ENCODE measurements at regions not wholly inside any gene's neighbourhood (a gene's known extent, or its start where the extent isn't known, plus 50 kb on each side); places are given as distances from the start of the nearest gene placed in this dataset.

- TF ChIP-seq TCF4 (CRISPR knock-in tag; IDR thresholded peaks at IDR 0.05; ENCODE audit: borderline replicate concordance): no peak
Observed at GRCh38 chr5:142491679-142492078, 166.9 kb upstream of the SPRY4 start (continued).

GRCh38 chr5:142491270-142491669, 166.4 kb upstream of the SPRY4 start:
- ATAC-seq: no peak
- TF ChIP-seq TSHZ2 (CRISPR knock-in tag; IDR thresholded peaks at IDR 0.05) (no peak), ZFP3 (CRISPR knock-in tag; IDR thresholded peaks at IDR 0.05) (no peak), TCF4 (CRISPR knock-in tag; IDR thresholded peaks at IDR 0.05; ENCODE audit: borderline replicate concordance) (no peak), BACH2 (CRISPR knock-in tag; IDR thresholded peaks at IDR 0.05; ENCODE audit: borderline replicate concordance) (no peak), CSRNP3 (CRISPR knock-in tag; IDR thresholded peaks at IDR 0.05) (no peak)

- ATAC-seq: peak; percentile 77
- no peak for TF ChIP-seq ZC3H10 (CRISPR knock-in tag; IDR thresholded peaks at IDR 0.05)
- TF ChIP-seq CSRNP3 (CRISPR knock-in tag; IDR thresholded peaks at IDR 0.05): no peak
- TF ChIP-seq ZFP3 (CRISPR knock-in tag; IDR thresholded peaks at IDR 0.05): no peak
- no peak for TF ChIP-seq ZNF565 (CRISPR knock-in tag; conservative IDR thresholded peaks at IDR 0.05; ENCODE audit: low read depth)
- no peak for TF ChIP-seq CREB5 (CRISPR knock-in tag; IDR thresholded peaks at IDR 0.05; ENCODE audit: low read depth)
- TF ChIP-seq CSDC2 (CRISPR knock-in tag; IDR thresholded peaks at IDR 0.05): no peak
- no peak for TF ChIP-seq POU6F1 (CRISPR knock-in tag; IDR thresholded peaks at IDR 0.05; ENCODE audit: borderline replicate concordance, low read depth)
- no peak for TF ChIP-seq OSR1 (CRISPR knock-in tag; IDR thresholded peaks at IDR 0.05)
- no peak for TF ChIP-seq RARB (CRISPR knock-in tag; IDR thresholded peaks at IDR 0.05)
- no peak for TF ChIP-seq TOX (CRISPR knock-in tag; IDR thresholded peaks at IDR 0.05; ENCODE audit: borderline replicate concordance)
- no peak for TF ChIP-seq ESRRG (CRISPR knock-in tag; IDR thresholded peaks at IDR 0.05)
Observed at GRCh38 chr5:142486581-142486980, 161.8 kb upstream of the SPRY4 start.

- TF ChIP-seq PPARA (CRISPR knock-in tag; IDR thresholded peaks at IDR 0.05; ENCODE audit: borderline replicate concordance) (no peak), POU6F1 (CRISPR knock-in tag; IDR thresholded peaks at IDR 0.05; ENCODE audit: borderline replicate concordance, low read depth) (no peak), ZNF70 (CRISPR knock-in tag; IDR thresholded peaks at IDR 0.05) (no peak), CSDC2 (CRISPR knock-in tag; IDR thresholded peaks at IDR 0.05) (no peak), TCF4 (CRISPR knock-in tag; IDR thresholded peaks at IDR 0.05; ENCODE audit: borderline replicate concordance) (no peak), TOX (CRISPR knock-in tag; IDR thresholded peaks at IDR 0.05; ENCODE audit: borderline replicate concordance) (no peak), ZFP30 (CRISPR knock-in tag; IDR thresholded peaks at IDR 0.05) (no peak), RARB (CRISPR knock-in tag; IDR thresholded peaks at IDR 0.05) (no peak), OSR1 (CRISPR knock-in tag; IDR thresholded peaks at IDR 0.05) (no peak), CREB5 (CRISPR knock-in tag; IDR thresholded peaks at IDR 0.05; ENCODE audit: low read depth) (no peak), PATZ1 (CRISPR knock-in tag; IDR thresholded peaks at IDR 0.05; ENCODE audit: borderline replicate concordance) (no peak), ESRRG (CRISPR knock-in tag; IDR thresholded peaks at IDR 0.05) (no peak), GLIS3 (CRISPR knock-in tag; IDR thresholded peaks at IDR 0.05) (no peak), ZNF565 (CRISPR knock-in tag; conservative IDR thresholded peaks at IDR 0.05; ENCODE audit: low read depth) (no peak), ZNF8 (CRISPR knock-in tag; IDR thresholded peaks at IDR 0.05) (no peak), ZC3H10 (CRISPR knock-in tag; IDR thresholded peaks at IDR 0.05) (no peak), SNAI2 (CRISPR knock-in tag; IDR thresholded peaks at IDR 0.05) (no peak)
- no peak for ATAC-seq
Observed at GRCh38 chr5:142486020-142486419, 161.2 kb upstream of the SPRY4 start.

All from SK-N-SH treated with all-trans-retinoic acid at 6 μM for 48 hours (cell line).